HFFc6 (cell line): ENCODE measurements at regions not wholly inside any gene's neighbourhood (a gene's known extent, or its start where the extent isn't known, plus 50 kb on each side); places are given as distances from the start of the nearest gene placed in this dataset.
A peak's percentile ranks its signal among the peaks of the same experiment; 100 is the strongest.

ENCODE experiments used
- DNase-seq: peaks from one replicate; pipeline ENCODE4 v3.0.0-alpha.2; 2018
- H3K27ac Mint-ChIP-seq: 2 replicates; pipeline ENCODE4 v1.8.0; 2020; ENCODE audit warnings: mild to moderate bottlenecking, mixed read lengths
- H3K27me3 Mint-ChIP-seq: 2 replicates; pipeline ENCODE4 v1.8.0; 2021; ENCODE audit warnings: mild to moderate bottlenecking, moderate library complexity, mixed read lengths; ENCODE audit not compliant: insufficient read depth
- H3K36me3 Mint-ChIP-seq: 2 replicates; pipeline ENCODE4 v1.8.0; 2021; ENCODE audit warnings: low read depth, mixed read lengths
- H3K4me1 Mint-ChIP-seq: 2 replicates; pipeline ENCODE4 v1.8.0; 2020; ENCODE audit warnings: low read depth, mixed read lengths
- H3K4me3 Mint-ChIP-seq: 2 replicates; pipeline ENCODE4 v1.8.0; 2020; ENCODE audit warnings: mild to moderate bottlenecking, moderate library complexity, mixed read lengths
- H3K9me3 Mint-ChIP-seq: 2 replicates; pipeline ENCODE4 v1.8.0; 2020; ENCODE audit warnings: mild to moderate bottlenecking, mixed read lengths
- CTCF ChIP-seq: fragments of 200-600 bp; sonication (generic); IDR thresholded peaks from 2 replicates; pipeline ENCODE4 v1.5.0; 2021; ENCODE audit warnings: antibody characterized with exemption, mild to moderate bottlenecking

GRCh38 chr12:60066655-60067054 is 470.8 kb downstream of the SLC16A7 start:
- Mint-ChIP-seq H3K4me1 (peaks cover 17% of the 10 kb centered on the region), H3K36me3 (no peaks in the 10 kb centered on the region), H3K9me3 (no peaks in the 10 kb centered on the region), H3K27me3 (peaks cover 2% of the 10 kb centered on the region; the same call in 1 of the 2 replicates), H3K4me3 (no peak overlapping the region), H3K27ac (no peak overlapping the region)
- DNase-seq, result no peak
- no peak for TF ChIP-seq CTCF

- TF ChIP-seq CTCF, result no peak
- no peak for DNase-seq
- Mint-ChIP-seq H3K4me1 (peaks cover 42% of the 10 kb centered on the region), H3K27ac (no peak overlapping the region), H3K4me3 (no peak overlapping the region), H3K36me3 (no peaks in the 10 kb centered on the region), H3K9me3 (no peaks in the 10 kb centered on the region), H3K27me3 (peaks cover 2% of the 10 kb centered on the region; the same call in 1 of the 2 replicates)
Measured at GRCh38 chr12:60070552-60070951, 474.7 kb downstream of the SLC16A7 start.

- Mint-ChIP-seq H3K4me3 (no peak overlapping the region), H3K27ac (no peak overlapping the region), H3K36me3 (no peaks in the 10 kb centered on the region), H3K9me3 (no peaks in the 10 kb centered on the region), H3K4me1 (peaks cover 42% of the 10 kb centered on the region), H3K27me3 (peaks cover 2% of the 10 kb centered on the region; the same call in 1 of the 2 replicates)
- no peak for DNase-seq
- no peak for TF ChIP-seq CTCF
Measured at GRCh38 chr12:60071759-60072191, 475.9 kb downstream of the SLC16A7 start.

GRCh38 chr12:60072911-60073310 is 477.1 kb downstream of the SLC16A7 start:
- peak; percentile 36 for DNase-seq
- peaks cover 36% of the 10 kb centered on the region for H3K4me1 Mint-ChIP-seq
- H3K9me3 Mint-ChIP-seq, result no peaks in the 10 kb centered on the region
- H3K27me3 Mint-ChIP-seq, result peaks cover 2% of the 10 kb centered on the region; the same call in 1 of the 2 replicates
- no peaks in the 10 kb centered on the region for H3K36me3 Mint-ChIP-seq
- no peak overlapping the region for H3K4me3 Mint-ChIP-seq
- no peak for TF ChIP-seq CTCF
- peak overlapping the region; percentile 17; the same call in 1 of the 2 replicates for H3K27ac Mint-ChIP-seq

- no peak for TF ChIP-seq CTCF
- H3K4me1 Mint-ChIP-seq, result peaks cover 40% of the 10 kb centered on the region
- DNase-seq, result no peak
- H3K9me3 Mint-ChIP-seq, result no peaks in the 10 kb centered on the region
- no peak overlapping the region for H3K4me3 Mint-ChIP-seq
- H3K27ac Mint-ChIP-seq, result no peak overlapping the region
- no peaks in the 10 kb centered on the region; the same call in 1 of the 2 replicates for H3K36me3 Mint-ChIP-seq
- H3K27me3 Mint-ChIP-seq, result peaks cover 2% of the 10 kb centered on the region; the same call in 1 of the 2 replicates
Measured at GRCh38 chr12:60075091-60075490, 479.3 kb downstream of the SLC16A7 start.

GRCh38 chr12:60078026-60078425 is 482.2 kb downstream of the SLC16A7 start:
- Mint-ChIP-seq H3K4me1 (peaks cover 33% of the 10 kb centered on the region), H3K27ac (no peak overlapping the region), H3K36me3 (peaks cover 8% of the 10 kb centered on the region; the same call in 1 of the 2 replicates), H3K9me3 (no peaks in the 10 kb centered on the region), H3K4me3 (no peak overlapping the region), H3K27me3 (no peaks in the 10 kb centered on the region)
- TF ChIP-seq CTCF, result no peak
- no peak for DNase-seq
